ENCODE measurements at regions not wholly inside any gene's neighbourhood (a gene's known extent, or its start where the extent isn't known, plus 50 kb on each side); places are given as distances from the start of the nearest gene placed in this dataset.

DNA sequence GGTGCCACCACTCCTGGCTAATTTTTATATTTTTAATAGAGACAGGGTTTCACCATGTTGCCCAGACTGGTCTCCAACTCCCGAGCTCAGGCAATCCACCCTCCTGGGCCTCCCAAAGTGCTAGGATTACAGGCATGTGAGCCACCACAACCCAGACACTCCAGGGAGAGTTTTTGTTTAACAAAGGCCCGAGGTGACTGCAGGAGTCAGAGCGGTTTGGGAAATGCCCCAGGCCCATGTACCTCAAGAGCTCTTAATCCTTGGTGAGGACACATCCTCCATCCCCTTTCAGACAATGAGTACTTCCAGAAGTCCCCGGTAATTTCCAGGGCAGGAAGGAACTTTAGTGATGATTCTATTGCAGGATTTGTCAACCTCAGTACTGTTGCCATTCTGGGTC lies 176.0 kb downstream of the ESRRB start:
- H3K9ac ChIP-seq (ENCODE audit: low read length), result no peak overlapping the region
- H2AFZ ChIP-seq (ENCODE audit: low read depth, low read length), result no peak overlapping the region
- TF ChIP-seq POLR2AphosphoS5 (IDR thresholded peaks at IDR 0.05) (no peak), TAF1 (IDR thresholded peaks at IDR 0.05; ENCODE audit: low read depth) (no peak), EZH2 (IDR thresholded peaks at IDR 0.05; ENCODE audit: borderline replicate concordance, insufficient read depth, low read length, poor library complexity, severe bottlenecking) (no peak), RAD21 (conservative IDR thresholded peaks at IDR 0.05) (no peak), EP300 (conservative IDR thresholded peaks at IDR 0.05; ENCODE audit: poor library complexity, severe bottlenecking) (no peak), SMC3 (conservative IDR thresholded peaks at IDR 0.05; ENCODE audit: poor library complexity) (no peak), MXI1 (conservative IDR thresholded peaks at IDR 0.05; ENCODE audit: poor library complexity, severe bottlenecking) (no peak)
- TF ChIP-seq, protein P1, sequence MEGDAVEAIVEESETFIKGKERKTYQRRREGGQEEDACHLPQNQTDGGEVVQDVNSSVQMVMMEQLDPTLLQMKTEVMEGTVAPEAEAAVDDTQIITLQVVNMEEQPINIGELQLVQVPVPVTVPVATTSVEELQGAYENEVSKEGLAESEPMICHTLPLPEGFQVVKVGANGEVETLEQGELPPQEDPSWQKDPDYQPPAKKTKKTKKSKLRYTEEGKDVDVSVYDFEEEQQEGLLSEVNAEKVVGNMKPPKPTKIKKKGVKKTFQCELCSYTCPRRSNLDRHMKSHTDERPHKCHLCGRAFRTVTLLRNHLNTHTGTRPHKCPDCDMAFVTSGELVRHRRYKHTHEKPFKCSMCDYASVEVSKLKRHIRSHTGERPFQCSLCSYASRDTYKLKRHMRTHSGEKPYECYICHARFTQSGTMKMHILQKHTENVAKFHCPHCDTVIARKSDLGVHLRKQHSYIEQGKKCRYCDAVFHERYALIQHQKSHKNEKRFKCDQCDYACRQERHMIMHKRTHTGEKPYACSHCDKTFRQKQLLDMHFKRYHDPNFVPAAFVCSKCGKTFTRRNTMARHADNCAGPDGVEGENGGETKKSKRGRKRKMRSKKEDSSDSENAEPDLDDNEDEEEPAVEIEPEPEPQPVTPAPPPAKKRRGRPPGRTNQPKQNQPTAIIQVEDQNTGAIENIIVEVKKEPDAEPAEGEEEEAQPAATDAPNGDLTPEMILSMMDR (IDR thresholded peaks at IDR 0.05; ENCODE audit: poor library complexity, severe bottlenecking), result no peak
- TF ChIP-seq, protein P2, sequence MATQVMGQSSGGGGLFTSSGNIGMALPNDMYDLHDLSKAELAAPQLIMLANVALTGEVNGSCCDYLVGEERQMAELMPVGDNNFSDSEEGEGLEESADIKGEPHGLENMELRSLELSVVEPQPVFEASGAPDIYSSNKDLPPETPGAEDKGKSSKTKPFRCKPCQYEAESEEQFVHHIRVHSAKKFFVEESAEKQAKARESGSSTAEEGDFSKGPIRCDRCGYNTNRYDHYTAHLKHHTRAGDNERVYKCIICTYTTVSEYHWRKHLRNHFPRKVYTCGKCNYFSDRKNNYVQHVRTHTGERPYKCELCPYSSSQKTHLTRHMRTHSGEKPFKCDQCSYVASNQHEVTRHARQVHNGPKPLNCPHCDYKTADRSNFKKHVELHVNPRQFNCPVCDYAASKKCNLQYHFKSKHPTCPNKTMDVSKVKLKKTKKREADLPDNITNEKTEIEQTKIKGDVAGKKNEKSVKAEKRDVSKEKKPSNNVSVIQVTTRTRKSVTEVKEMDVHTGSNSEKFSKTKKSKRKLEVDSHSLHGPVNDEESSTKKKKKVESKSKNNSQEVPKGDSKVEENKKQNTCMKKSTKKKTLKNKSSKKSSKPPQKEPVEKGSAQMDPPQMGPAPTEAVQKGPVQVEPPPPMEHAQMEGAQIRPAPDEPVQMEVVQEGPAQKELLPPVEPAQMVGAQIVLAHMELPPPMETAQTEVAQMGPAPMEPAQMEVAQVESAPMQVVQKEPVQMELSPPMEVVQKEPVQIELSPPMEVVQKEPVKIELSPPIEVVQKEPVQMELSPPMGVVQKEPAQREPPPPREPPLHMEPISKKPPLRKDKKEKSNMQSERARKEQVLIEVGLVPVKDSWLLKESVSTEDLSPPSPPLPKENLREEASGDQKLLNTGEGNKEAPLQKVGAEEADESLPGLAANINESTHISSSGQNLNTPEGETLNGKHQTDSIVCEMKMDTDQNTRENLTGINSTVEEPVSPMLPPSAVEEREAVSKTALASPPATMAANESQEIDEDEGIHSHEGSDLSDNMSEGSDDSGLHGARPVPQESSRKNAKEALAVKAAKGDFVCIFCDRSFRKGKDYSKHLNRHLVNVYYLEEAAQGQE (IDR thresholded peaks at IDR 0.05; ENCODE audit: borderline replicate concordance), result no peak
- H3K27me3 ChIP-seq (ENCODE audit: insufficient read depth, low read depth, low read length), result no peaks in the 10 kb centered on the region
- H3K27ac ChIP-seq (ENCODE audit: low read length), result no peak overlapping the region
- H3K79me2 ChIP-seq (replicated peaks; ENCODE audit: insufficient read depth, low read length), result no peaks in the 10 kb centered on the region
- H3K36me3 ChIP-seq (ENCODE audit: insufficient read depth, low read length), result no peaks in the 10 kb centered on the region
- H3K9me3 ChIP-seq (ENCODE audit: low read length), result no peaks in the 10 kb centered on the region
- no peaks in the 10 kb centered on the region for H3F3A ChIP-seq (ENCODE audit: insufficient read depth, low read length, poor library complexity, severe bottlenecking)
- H3K9me2 ChIP-seq (ENCODE audit: insufficient read depth, low read length), result no peaks in the 10 kb centered on the region
- no peak overlapping the region for H3K4me2 ChIP-seq (ENCODE audit: low read length)
- H4K20me1 ChIP-seq (ENCODE audit: insufficient read depth), result no peaks in the 10 kb centered on the region
- H3K4me3 ChIP-seq (ENCODE audit: low read length), result no peak overlapping the region

DNA sequence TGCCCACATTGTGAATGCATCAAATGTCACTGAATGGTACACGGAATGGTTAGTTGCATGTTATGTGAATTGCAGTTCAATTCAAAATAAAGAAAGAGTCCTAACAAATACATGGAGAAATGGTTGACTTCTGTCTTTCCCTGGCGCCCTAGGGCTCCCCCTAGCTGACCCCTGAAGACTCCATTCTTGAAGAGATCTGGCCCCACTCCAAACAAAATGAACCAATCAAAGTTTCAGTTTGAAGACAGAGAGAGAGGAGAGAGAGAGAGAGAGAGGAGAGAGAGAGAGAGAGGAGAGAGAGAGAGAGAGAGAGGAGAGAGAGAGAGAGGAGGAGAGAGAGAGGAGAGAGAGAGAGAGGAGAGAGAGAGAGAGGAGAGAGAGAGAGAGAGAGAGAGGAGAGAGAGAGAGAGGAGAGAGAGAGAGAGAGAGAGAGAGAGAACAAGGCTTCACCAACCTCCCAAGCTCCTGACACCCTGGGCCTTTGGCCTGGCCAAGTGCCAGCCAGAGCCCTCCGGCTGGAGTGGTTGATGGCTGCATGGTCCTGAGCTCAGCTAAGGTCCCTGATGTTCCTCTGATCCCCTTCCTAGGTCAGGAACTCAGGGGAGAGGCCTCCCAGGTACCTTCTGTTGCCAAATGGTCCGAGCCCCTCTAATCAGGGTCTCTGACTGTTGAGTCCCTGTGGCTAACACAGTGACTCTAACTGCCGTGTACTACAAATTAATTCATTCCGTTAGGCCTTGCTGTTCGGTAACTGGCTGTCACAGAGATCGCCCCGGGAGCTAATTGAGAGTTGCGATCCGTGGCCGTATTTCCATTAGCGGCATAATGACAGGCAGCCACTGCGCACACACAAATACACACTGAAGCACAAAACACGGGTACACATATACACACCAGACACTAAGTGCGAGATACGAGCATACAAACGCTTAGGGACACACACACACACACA lies 188.8 kb downstream of the ESRRB start:
- no peaks in the 10 kb centered on the region for H3K36me3 ChIP-seq (ENCODE audit: insufficient read depth, low read length)
- TF ChIP-seq, protein P1 (IDR thresholded peaks at IDR 0.05; ENCODE audit: poor library complexity, severe bottlenecking), result no peak
- no peak for TF ChIP-seq MXI1 (conservative IDR thresholded peaks at IDR 0.05; ENCODE audit: poor library complexity, severe bottlenecking)
- no peak for TF ChIP-seq EP300 (conservative IDR thresholded peaks at IDR 0.05; ENCODE audit: poor library complexity, severe bottlenecking)
- no peak for TF ChIP-seq SMC3 (conservative IDR thresholded peaks at IDR 0.05; ENCODE audit: poor library complexity)
- TF ChIP-seq, protein P2 (IDR thresholded peaks at IDR 0.05; ENCODE audit: borderline replicate concordance), result no peak
- TF ChIP-seq RAD21 (conservative IDR thresholded peaks at IDR 0.05), result no peak
- TF ChIP-seq EZH2 (IDR thresholded peaks at IDR 0.05; ENCODE audit: borderline replicate concordance, insufficient read depth, low read length, poor library complexity, severe bottlenecking), result no peak
- TF ChIP-seq TAF1 (IDR thresholded peaks at IDR 0.05; ENCODE audit: low read depth), result no peak
- no peak for TF ChIP-seq POLR2AphosphoS5 (IDR thresholded peaks at IDR 0.05)
- no peaks in the 10 kb centered on the region for H3K27me3 ChIP-seq (ENCODE audit: insufficient read depth, low read depth, low read length)
- H3K27ac ChIP-seq (ENCODE audit: low read length), result no peak overlapping the region
- no peak overlapping the region for H3K9ac ChIP-seq (ENCODE audit: low read length)
- H3F3A ChIP-seq (ENCODE audit: insufficient read depth, low read length, poor library complexity, severe bottlenecking), result no peaks in the 10 kb centered on the region
- H3K4me3 ChIP-seq (ENCODE audit: low read length), result no peak overlapping the region
- no peaks in the 10 kb centered on the region for H3K9me2 ChIP-seq (ENCODE audit: insufficient read depth, low read length)
- no peak overlapping the region for H3K4me2 ChIP-seq (ENCODE audit: low read length)
- H2AFZ ChIP-seq (ENCODE audit: low read depth, low read length), result no peak overlapping the region
- H3K79me2 ChIP-seq (replicated peaks; ENCODE audit: insufficient read depth, low read length), result no peaks in the 10 kb centered on the region
- no peaks in the 10 kb centered on the region for H4K20me1 ChIP-seq (ENCODE audit: insufficient read depth)
- H3K9me3 ChIP-seq (ENCODE audit: low read length), result no peaks in the 10 kb centered on the region

All from neural cell (in vitro differentiated cells).